MM.1S (cell line): ENCODE measurements at regions not wholly inside any gene's neighbourhood (a gene's known extent, or its start where the extent isn't known, plus 50 kb on each side); places are given as distances from the start of the nearest gene placed in this dataset.

Experiments used
- DNase-seq: peaks from one replicate; pipeline ENCODE4 v3.0.0-alpha.2; 2015
- H2AFZ ChIP-seq: fragments of 300-600 bp; sonication (generic); 2 replicates; pipeline ENCODE4 v1.6.0; 2016; ENCODE audit warnings: antibody characterized with exemption, low read length
- H3F3A ChIP-seq: fragments of 300-600 bp; sonication (generic); 2 replicates; pipeline ENCODE4 v1.6.1; 2016; ENCODE audit warnings: mild to moderate bottlenecking, antibody characterized with exemption, low read length, moderate library complexity, mixed read lengths; ENCODE audit not compliant: insufficient read depth
- H3K27ac ChIP-seq: fragments of 300-600 bp; sonication (generic); 2 replicates; pipeline ENCODE4 v1.5.1; 2016; ENCODE audit warnings: mild to moderate bottlenecking, low read length
- H3K27me3 ChIP-seq: fragments of 300-600 bp; sonication (generic); replicated peaks from 2 replicates; pipeline ENCODE4 v1.6.0; 2016; ENCODE audit warnings: low read length; ENCODE audit not compliant: insufficient read depth
- H3K36me3 ChIP-seq: fragments of 300-600 bp; sonication (generic); replicated peaks from 2 replicates; pipeline ENCODE4 v1.6.1; 2016; ENCODE audit warnings: mild to moderate bottlenecking, low read length, mixed read lengths; ENCODE audit not compliant: insufficient read depth
- H3K4me1 ChIP-seq: fragments of 300-600 bp; sonication (generic); 2 replicates; pipeline ENCODE4 v1.6.1; 2016; ENCODE audit warnings: low read length, mixed read lengths
- H3K4me2 ChIP-seq: fragments of 300-600 bp; sonication (generic); 2 replicates; pipeline ENCODE4 v1.6.0; 2016; ENCODE audit warnings: low read depth, low read length
- H3K4me3 ChIP-seq: fragments of 300-600 bp; sonication (generic); 2 replicates; pipeline ENCODE4 v1.5.1; 2016; ENCODE audit warnings: low read length, mixed read lengths
- H3K79me2 ChIP-seq: fragments of 300-600 bp; sonication (generic); 2 replicates; pipeline ENCODE4 v1.6.1; 2016; ENCODE audit warnings: mixed run types, low read length, mixed read lengths
- H3K9ac ChIP-seq: fragments of 300-600 bp; sonication (generic); 2 replicates; pipeline ENCODE4 v1.6.1; 2016; ENCODE audit warnings: low read length, mixed read lengths
- H3K9me2 ChIP-seq: fragments of 300-600 bp; sonication (generic); replicated peaks from 2 replicates; pipeline ENCODE4 v1.6.1; 2016; ENCODE audit warnings: mild to moderate bottlenecking, low read length, mixed read lengths; ENCODE audit not compliant: insufficient read depth
- H3K9me3 ChIP-seq: fragments of 300-600 bp; sonication (generic); replicated peaks from 2 replicates; pipeline ENCODE4 v1.6.1; 2016; ENCODE audit warnings: mild to moderate bottlenecking, low read length, mixed read lengths; ENCODE audit not compliant: insufficient read depth
- H4K20me1 ChIP-seq: fragments of 300-600 bp; sonication (generic); 2 replicates; pipeline ENCODE4 v1.6.1; 2016; ENCODE audit warnings: mild to moderate bottlenecking, low read length, moderate library complexity, mixed read lengths; ENCODE audit not compliant: insufficient read depth
- CTCF ChIP-seq: fragments of 300-600 bp; sonication (generic); IDR thresholded peaks from 2 replicates; pipeline ENCODE4 v1.5.1; 2016; ENCODE audit warnings: antibody characterized with exemption, low read length, mixed read lengths
- EZH2 ChIP-seq: fragments of 300-600 bp; sonication (generic); optimal IDR thresholded peaks from 2 replicates; pipeline ENCODE3; 2017; ENCODE audit warnings: low read depth, mild to moderate bottlenecking, antibody characterized with exemption, low read length, mixed read lengths
- EZH2phosphoT487 ChIP-seq: fragments of 300-600 bp; sonication (generic); IDR thresholded peaks from 2 replicates; pipeline ENCODE4 v1.6.1; 2018; ENCODE audit warnings: antibody characterized with exemption, low read length

- no peaks in the 10 kb centered on the region for H3K9me2 ChIP-seq
- TF ChIP-seq CTCF (no peak), EZH2phosphoT487 (no peak), EZH2 (no peak)
- no peaks in the 10 kb centered on the region; the same call in 1 of the 2 replicates for H3K9me3 ChIP-seq
- no peaks in the 10 kb centered on the region for H3K36me3 ChIP-seq
- no peak overlapping the region for H3K4me2 ChIP-seq
- H3F3A ChIP-seq = no peaks in the 10 kb centered on the region
- H3K9ac ChIP-seq = no peak overlapping the region
- H2AFZ ChIP-seq = no peak overlapping the region
- H3K4me1 ChIP-seq = no peaks in the 10 kb centered on the region
- no peaks in the 10 kb centered on the region for H3K79me2 ChIP-seq
- DNase-seq = no peak
- H3K27ac ChIP-seq = no peak overlapping the region
- H3K4me3 ChIP-seq = no peak overlapping the region
- no peaks in the 10 kb centered on the region for H4K20me1 ChIP-seq
- H3K27me3 ChIP-seq = no peaks in the 10 kb centered on the region
These were observed 2552.6 kb downstream of the PCDH7 start for GRCh38 chr4:33272722-33273121.

- H2AFZ ChIP-seq = no peak overlapping the region
- H3K79me2 ChIP-seq = no peaks in the 10 kb centered on the region
These were observed 2563.6 kb downstream of the PCDH7 start for GRCh38 chr4:33283818-33284217.

GRCh38 chr4:33296876-33297455 lies 2576.8 kb downstream of the PCDH7 start:
- Histone ChIP-seq H3K4me3 (no peak overlapping the region), H3K36me3 (no peaks in the 10 kb centered on the region), H3K27ac (no peak overlapping the region), H3K4me2 (no peak overlapping the region), H3K27me3 (no peaks in the 10 kb centered on the region), H3K9me2 (no peaks in the 10 kb centered on the region), H4K20me1 (no peaks in the 10 kb centered on the region), H3F3A (no peaks in the 10 kb centered on the region), H3K9ac (no peak overlapping the region), H3K79me2 (no peaks in the 10 kb centered on the region), H3K4me1 (no peaks in the 10 kb centered on the region), H3K9me3 (no peaks in the 10 kb centered on the region), H2AFZ (no peak overlapping the region)
- no peak for DNase-seq
- TF ChIP-seq EZH2 (no peak), EZH2phosphoT487 (no peak), CTCF (no peak)

More at GRCh38 chr4:33283818-33284217, 2563.6 kb downstream of the PCDH7 start:
- no peak for TF ChIP-seq EZH2
- no peak for TF ChIP-seq EZH2phosphoT487
- no peak for TF ChIP-seq CTCF
- no peaks in the 10 kb centered on the region for H3F3A ChIP-seq
- no peaks in the 10 kb centered on the region for H4K20me1 ChIP-seq
- no peaks in the 10 kb centered on the region for H3K36me3 ChIP-seq
- no peaks in the 10 kb centered on the region for H3K4me1 ChIP-seq
- H3K4me3 ChIP-seq = no peak overlapping the region
- no peaks in the 10 kb centered on the region for H3K9me2 ChIP-seq
- H3K9ac ChIP-seq = no peak overlapping the region
- no peaks in the 10 kb centered on the region for H3K9me3 ChIP-seq
- no peak for DNase-seq
- H3K27ac ChIP-seq = no peak overlapping the region
- H3K27me3 ChIP-seq = no peaks in the 10 kb centered on the region
- no peak overlapping the region for H3K4me2 ChIP-seq
